A673 (cell line): ENCODE measurements at regions not wholly inside any gene's neighbourhood (a gene's known extent, or its start where the extent isn't known, plus 50 kb on each side); places are given as distances from the start of the nearest gene placed in this dataset.

Source experiments
- BruUV-seq: library from RNA; stranded (reverse); fragments of 400-500 nt; replicated peaks from 2 replicates; lab custom pipeline; 2021; lab: Mats Ljungman, UMichigan
- CTCF ChIA-PET: fragments of 300-600 bp; sonication (Branson Sonifier 250); formaldehyde crosslinking; loops from one replicate; lab custom pipeline; 2022; ENCODE audit warnings: antibody characterized with exemption; lab: Charles Lee
- POLR2A ChIA-PET: fragments of 300-600 bp; sonication (Branson Sonifier 250); formaldehyde crosslinking; loops from one replicate; lab custom pipeline; 2022; ENCODE audit warnings: antibody characterized with exemption; ENCODE audit not compliant: low non-redundant PET; lab: Charles Lee
- DNase-seq: peaks from one replicate; pipeline ENCODE4 v3.0.0-alpha.2; 2015; ENCODE audit warnings: low spot score
- H3K27ac ChIP-seq: fragments of 200-600 bp; sonication (generic); 2 replicates; pipeline ENCODE4 v1.5.1; 2016; ENCODE audit warnings: mixed run types, low read depth, mild to moderate bottlenecking, mixed read lengths, antibody characterized with exemption, low read length; ENCODE audit not compliant: poor library complexity, severe bottlenecking
- H3K27me3 ChIP-seq: fragments of 200-600 bp; sonication (generic); replicated peaks from 2 replicates; pipeline ENCODE4 v1.6.1; 2017; ENCODE audit warnings: mixed run types, low read depth, mild to moderate bottlenecking, mixed read lengths, antibody characterized with exemption, low read length; ENCODE audit not compliant: insufficient read depth, poor library complexity
- H3K36me3 ChIP-seq: fragments of 200-600 bp; sonication (generic); 2 replicates; pipeline ENCODE4 v1.6.1; 2016; ENCODE audit warnings: mixed run types, mild to moderate bottlenecking, mixed read lengths, antibody characterized with exemption, low read length; ENCODE audit not compliant: insufficient read depth, poor library complexity, severe bottlenecking
- H3K4me1 ChIP-seq: fragments of 200-600 bp; sonication (generic); 2 replicates; pipeline ENCODE4 v1.6.1; 2017; ENCODE audit warnings: mixed run types, mild to moderate bottlenecking, mixed read lengths, antibody characterized with exemption, low read length; ENCODE audit not compliant: insufficient read depth, poor library complexity, severe bottlenecking
- H3K4me3 ChIP-seq: fragments of 200-600 bp; sonication (generic); 2 replicates; pipeline ENCODE4 v1.5.1; 2016; ENCODE audit warnings: low read depth, mixed run types, mild to moderate bottlenecking, mixed read lengths, low read length; ENCODE audit not compliant: poor library complexity, severe bottlenecking
- H3K9me3 ChIP-seq: fragments of 200-600 bp; sonication (generic); 2 replicates; pipeline ENCODE4 v1.6.1; 2016; ENCODE audit warnings: mixed run types, low read depth, mild to moderate bottlenecking, mixed read lengths, antibody characterized with exemption, low read length; ENCODE audit not compliant: poor library complexity, severe bottlenecking
- CTCF ChIP-seq: fragments of 300-800, 200-600 bp; sonication (generic); conservative IDR thresholded peaks from 2 replicates; pipeline ENCODE4 v1.5.1; 2017; ENCODE audit warnings: low read depth, mild to moderate bottlenecking, antibody characterized with exemption, low read length, moderate library complexity, mixed read lengths
- EZH2 ChIP-seq: fragments of 200-600 bp; sonication (generic); IDR thresholded peaks from 2 replicates; pipeline ENCODE4 v1.6.1; 2017; ENCODE audit warnings: borderline replicate concordance, low read depth, mild to moderate bottlenecking, mixed read lengths, antibody characterized with exemption, low read length; ENCODE audit not compliant: poor library complexity, severe bottlenecking
- intact Hi-C: fragments of 100-400 bp; cut with micrococcal nuclease; formaldehyde crosslinking; loops from one replicate; pipeline ENCODE4 v1.10.0; 2022; ENCODE audit not compliant: unreplicated experiment

GRCh38 chr4:108556166-108556565 is 64.2 kb upstream of the RPL34 start:
- Histone ChIP-seq H3K4me3 (no peak overlapping the region), H3K27me3 (peaks cover 4% of the 10 kb centered on the region), H3K27ac (no peak overlapping the region), H3K9me3 (no peaks in the 10 kb centered on the region), H3K4me1 (no peaks in the 10 kb centered on the region), H3K36me3 (no peaks in the 10 kb centered on the region)
- DNase-seq = no peak
- POLR2A ChIA-PET = no interaction called here
- TF ChIP-seq CTCF (no peak), EZH2 (no peak)
- no TSS peak for BruUV-seq
- intact Hi-C loops = no loop called here
- CTCF ChIA-PET = no interaction called here

GRCh38 chr4:108555701-108556100 is 64.7 kb upstream of the RPL34 start:
- TF ChIP-seq CTCF = no peak
- TF ChIP-seq EZH2 = no peak
- Histone ChIP-seq H3K27me3 (peaks cover 4% of the 10 kb centered on the region), H3K27ac (no peak overlapping the region), H3K4me3 (no peak overlapping the region), H3K36me3 (no peaks in the 10 kb centered on the region), H3K4me1 (no peaks in the 10 kb centered on the region), H3K9me3 (no peaks in the 10 kb centered on the region)
- no peak for DNase-seq
- intact Hi-C loops = no loop called here
- ChIA-PET CTCF (no interaction called here), POLR2A (no interaction called here)
- BruUV-seq = no TSS peak

GRCh38 chr4:108547682-108548081 is 72.7 kb upstream of the RPL34 start:
- TF ChIP-seq CTCF (no peak), EZH2 (no peak)
- peaks cover 4% of the 10 kb centered on the region for H3K27me3 ChIP-seq
- ChIA-PET POLR2A (no interaction called here), CTCF (no interaction called here)
- H3K4me1 ChIP-seq = no peaks in the 10 kb centered on the region
- no peak for DNase-seq
- intact Hi-C loops = no loop called here
- BruUV-seq = no TSS peak
- H3K9me3 ChIP-seq = peaks cover 12% of the 10 kb centered on the region
- H3K27ac ChIP-seq = no peak overlapping the region
- H3K4me3 ChIP-seq = no peak overlapping the region
- H3K36me3 ChIP-seq = no peaks in the 10 kb centered on the region
